ENCODE measurements at regions not wholly inside any gene's neighbourhood (a gene's known extent, or its start where the extent isn't known, plus 50 kb on each side); places are given as distances from the start of the nearest gene placed in this dataset.

DNA sequence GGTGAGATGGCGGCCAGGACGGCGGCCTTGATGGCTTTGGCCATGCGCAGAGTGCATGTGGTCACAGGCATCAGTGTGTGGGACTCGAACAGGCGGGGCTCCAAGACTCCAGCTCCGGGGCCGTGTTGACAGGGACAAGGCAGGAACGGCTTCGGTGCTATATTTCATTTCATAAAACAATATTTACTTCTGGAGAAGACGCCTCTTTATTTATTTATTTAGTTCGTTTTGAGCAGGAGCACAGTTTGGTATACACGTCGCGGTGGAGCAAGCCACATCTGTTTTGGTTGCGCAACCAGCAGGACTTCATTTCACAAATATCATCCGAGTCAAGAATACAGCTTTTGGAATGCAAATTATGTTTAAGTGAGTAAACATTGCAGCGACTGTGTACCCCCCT is 166.7 kb upstream of the TSHZ3 start:
- TF ChIP-seq, protein P1, sequence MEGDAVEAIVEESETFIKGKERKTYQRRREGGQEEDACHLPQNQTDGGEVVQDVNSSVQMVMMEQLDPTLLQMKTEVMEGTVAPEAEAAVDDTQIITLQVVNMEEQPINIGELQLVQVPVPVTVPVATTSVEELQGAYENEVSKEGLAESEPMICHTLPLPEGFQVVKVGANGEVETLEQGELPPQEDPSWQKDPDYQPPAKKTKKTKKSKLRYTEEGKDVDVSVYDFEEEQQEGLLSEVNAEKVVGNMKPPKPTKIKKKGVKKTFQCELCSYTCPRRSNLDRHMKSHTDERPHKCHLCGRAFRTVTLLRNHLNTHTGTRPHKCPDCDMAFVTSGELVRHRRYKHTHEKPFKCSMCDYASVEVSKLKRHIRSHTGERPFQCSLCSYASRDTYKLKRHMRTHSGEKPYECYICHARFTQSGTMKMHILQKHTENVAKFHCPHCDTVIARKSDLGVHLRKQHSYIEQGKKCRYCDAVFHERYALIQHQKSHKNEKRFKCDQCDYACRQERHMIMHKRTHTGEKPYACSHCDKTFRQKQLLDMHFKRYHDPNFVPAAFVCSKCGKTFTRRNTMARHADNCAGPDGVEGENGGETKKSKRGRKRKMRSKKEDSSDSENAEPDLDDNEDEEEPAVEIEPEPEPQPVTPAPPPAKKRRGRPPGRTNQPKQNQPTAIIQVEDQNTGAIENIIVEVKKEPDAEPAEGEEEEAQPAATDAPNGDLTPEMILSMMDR (IDR thresholded peaks at IDR 0.05), result no peak
- no peak for TF ChIP-seq ZFX (IDR thresholded peaks at IDR 0.05; ENCODE audit: borderline replicate concordance)
